ENCODE measurements at regions not wholly inside any gene's neighbourhood (a gene's known extent, or its start where the extent isn't known, plus 50 kb on each side); places are given as distances from the start of the nearest gene placed in this dataset.
A peak's percentile ranks its signal among the peaks of the same experiment; 100 is the strongest.

GRCh38 chr12:96141216-96141912 is 52.8 kb upstream of the ELK3 start:
- peak overlapping the region in 1 of 4 donors; percentile 34 for H3K27ac ChIP-seq
- TF ChIP-seq POLR2A (IDR thresholded peaks at IDR 0.05) (no peak), CTCF (IDR thresholded peaks at IDR 0.05) (no peak)
- H3K27me3 ChIP-seq = no peaks in the 10 kb centered on the region
- DNase-seq = no peak
- WGBS, 2 donors = 60 to 72% methylated on average over 3 to 5 of the region's 5 CpGs
- H3K9me3 ChIP-seq = no peaks in the 10 kb centered on the region
- H3K4me3 ChIP-seq = no peak overlapping the region
- intact Hi-C loops (cut with DNase I) = no loop called here
- H3K36me3 ChIP-seq = no peaks in the 10 kb centered on the region
- H3K4me1 ChIP-seq = peaks cover 0 to 31% (median 0%) of the 10 kb centered on the region in 3 donors

GRCh38 chr12:96143392-96143791 is 50.8 kb upstream of the ELK3 start:
- no peak for DNase-seq
- TF ChIP-seq CTCF (IDR thresholded peaks at IDR 0.05) (no peak), POLR2A (IDR thresholded peaks at IDR 0.05) (no peak)
- Histone ChIP-seq H3K27ac (peak overlapping the region in 1 of 4 donors; percentile 16), H3K4me1 (peaks cover 0 to 17% (median 0%) of the 10 kb centered on the region in 3 donors), H3K4me3 (no peak overlapping the region), H3K36me3 (no peaks in the 10 kb centered on the region), H3K9me3 (no peaks in the 10 kb centered on the region), H3K27me3 (no peaks in the 10 kb centered on the region)
- intact Hi-C loops (cut with DNase I) = no loop called here
- WGBS, 2 donors = 46 to 58% methylated on average over 6 of the region's 6 CpGs

GRCh38 chr12:96143827-96144565 is 50.2 kb upstream of the ELK3 start:
- Histone ChIP-seq H3K4me3 (no peak overlapping the region), H3K36me3 (no peaks in the 10 kb centered on the region), H3K4me1 (peaks cover 0 to 17% (median 0%) of the 10 kb centered on the region in 3 donors), H3K9me3 (no peaks in the 10 kb centered on the region), H3K27me3 (no peaks in the 10 kb centered on the region), H3K27ac (peak overlapping the region in 1 of 4 donors; percentile 16)
- intact Hi-C loops (cut with DNase I) = no loop called here
- TF ChIP-seq CTCF (IDR thresholded peaks at IDR 0.05) = no peak
- no peak for TF ChIP-seq POLR2A (IDR thresholded peaks at IDR 0.05)
- WGBS, 2 donors = 56 to 59% methylated on average over 6 of the region's 6 CpGs
- DNase-seq = no peak

Small RNA genes in the stretch of these regions (small RNA-seq; reads per million reads assigned to genes)
- gene RN7SL88P = 0 reads per million in 4 donors
